HCT116 (cell line): ENCODE measurements at regions not wholly inside any gene's neighbourhood (a gene's known extent, or its start where the extent isn't known, plus 50 kb on each side); places are given as distances from the start of the nearest gene placed in this dataset.

Source experiments
- TCF7L2 ChIP-seq: IDR thresholded peaks from 2 replicates; pipeline ENCODE4 v1.7.0; 2011; ENCODE audit warnings: borderline replicate concordance, inconsistent platforms; ENCODE audit not compliant: insufficient read depth, insufficient read length; ENCODE audit errors: extremely low read depth
- TF ChIP-seq, protein P1 (sequence below), 3 experiments: fragments of 200-600 bp in 1 of 3; sonication (generic) in 1 of 3; IDR thresholded peaks in 2 of 3; conservative IDR thresholded peaks in 1 of 3; 2 replicates each; pipeline ENCODE4 v1.5.1; 2012 to 2017; ENCODE audit warnings: low read depth in 2 of 3, low read length in 2 of 3, antibody characterized with exemption in 1 of 3, borderline replicate concordance in 1 of 3, control low read depth in 1 of 3, mild to moderate bottlenecking in 1 of 3, mixed read lengths in 1 of 3, mixed run types in 1 of 3, moderate library complexity in 1 of 3; ENCODE audit not compliant: insufficient read depth in 1 of 3

DNA sequence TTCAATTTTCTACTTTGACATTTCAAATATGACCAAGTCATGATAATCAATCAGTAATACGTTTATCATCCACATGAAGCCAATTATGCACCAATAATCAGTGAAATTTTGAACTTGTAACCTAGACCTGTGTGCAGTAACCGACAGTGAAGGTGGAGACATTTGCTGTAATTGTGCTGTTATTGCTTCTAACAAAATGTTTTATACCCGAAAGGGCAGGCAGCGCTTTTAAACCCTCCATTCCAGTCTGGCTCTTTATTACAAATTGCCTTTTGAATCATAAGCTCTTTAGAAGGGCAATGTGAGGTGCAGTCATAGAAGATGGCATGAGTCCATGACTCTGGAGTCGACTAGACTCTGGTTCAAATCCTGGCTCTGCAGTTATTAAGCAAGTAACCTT, 135.7 kb downstream of the GXYLT1 start:
- no peak for TF ChIP-seq TCF7L2
- TF ChIP-seq, protein P1, sequence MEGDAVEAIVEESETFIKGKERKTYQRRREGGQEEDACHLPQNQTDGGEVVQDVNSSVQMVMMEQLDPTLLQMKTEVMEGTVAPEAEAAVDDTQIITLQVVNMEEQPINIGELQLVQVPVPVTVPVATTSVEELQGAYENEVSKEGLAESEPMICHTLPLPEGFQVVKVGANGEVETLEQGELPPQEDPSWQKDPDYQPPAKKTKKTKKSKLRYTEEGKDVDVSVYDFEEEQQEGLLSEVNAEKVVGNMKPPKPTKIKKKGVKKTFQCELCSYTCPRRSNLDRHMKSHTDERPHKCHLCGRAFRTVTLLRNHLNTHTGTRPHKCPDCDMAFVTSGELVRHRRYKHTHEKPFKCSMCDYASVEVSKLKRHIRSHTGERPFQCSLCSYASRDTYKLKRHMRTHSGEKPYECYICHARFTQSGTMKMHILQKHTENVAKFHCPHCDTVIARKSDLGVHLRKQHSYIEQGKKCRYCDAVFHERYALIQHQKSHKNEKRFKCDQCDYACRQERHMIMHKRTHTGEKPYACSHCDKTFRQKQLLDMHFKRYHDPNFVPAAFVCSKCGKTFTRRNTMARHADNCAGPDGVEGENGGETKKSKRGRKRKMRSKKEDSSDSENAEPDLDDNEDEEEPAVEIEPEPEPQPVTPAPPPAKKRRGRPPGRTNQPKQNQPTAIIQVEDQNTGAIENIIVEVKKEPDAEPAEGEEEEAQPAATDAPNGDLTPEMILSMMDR (IDR thresholded peaks at IDR 0.05 in 2 of 3, conservative IDR thresholded peaks at IDR 0.05 in 1 of 3; ENCODE audit: borderline replicate concordance in 1 of 3, insufficient read depth in 1 of 3, low read depth in 2 of 3, low read length in 2 of 3) = no peak
